ENCODE measurements at regions not wholly inside any gene's neighbourhood (a gene's known extent, or its start where the extent isn't known, plus 50 kb on each side); places are given as distances from the start of the nearest gene placed in this dataset.

GRCh38 chr12:107510211-107510610 lies 175.4 kb upstream of the PWP1 start:
- peaks cover 2% of the 10 kb centered on the region for H3K36me3 Mint-ChIP-seq
- H3K4me1 Mint-ChIP-seq: peaks cover 14 to 32% (median 18%) of the 10 kb centered on the region in 3 donors
- peaks cover 0 to 4% of the 10 kb centered on the region in 2 experiments for H3K27me3 ChIP-seq (replicated peaks in 1 of 2; ENCODE audit: control insufficient read depth in 2 of 2, extremely low read depth in 1 of 2, insufficient read depth in 2 of 2, low read length in 1 of 2)
- ChIA-PET POLR2A (no interaction called here), CTCF (interaction anchor here in 1 of 2 donors (0.7 kb wide), 1 partner anchor 28 kb away, joined by 3 read pairs; no protein-coding TSS in a partner anchor)
- H3K9me3 ChIP-seq: no peaks in the 10 kb centered on the region
- no peak for ATAC-seq (replicated peaks in 1 of 4)
- no peaks in the 10 kb centered on the region for H3K9me3 Mint-ChIP-seq
- no peak for DNase-seq
- no peak overlapping the region for H3K4me3 Mint-ChIP-seq
- H3K4me3 ChIP-seq (ENCODE audit: control insufficient read depth in 1 of 2, extremely low read depth in 1 of 2, low read length in 1 of 2): no peak overlapping the region
- H3K4me1 ChIP-seq (ENCODE audit: control insufficient read depth in 1 of 2, extremely low read depth in 1 of 2, insufficient read depth in 2 of 2, low read length in 2 of 2): no peaks in the 10 kb centered on the region
- no peaks in the 10 kb centered on the region for H3K27me3 Mint-ChIP-seq
- H3K27ac ChIP-seq (ENCODE audit: low read length): no peak overlapping the region
- no peak overlapping the region for H3K27ac Mint-ChIP-seq
- no peaks in the 10 kb centered on the region for H3K36me3 ChIP-seq (ENCODE audit: control insufficient read depth in 2 of 2, extremely low read depth in 1 of 2, insufficient read depth in 1 of 2, low read length in 1 of 2)
- WGBS (ENCODE audit: insufficient coverage): 57% methylated on average over 1 of the region's 2 CpGs

- Histone ChIP-seq H3K4me1 (ENCODE audit: control insufficient read depth in 1 of 2, extremely low read depth in 1 of 2, insufficient read depth in 2 of 2, low read length in 2 of 2) (peaks cover 0 to 2% of the 10 kb centered on the region in 2 experiments), H3K27me3 (replicated peaks in 1 of 2; ENCODE audit: control insufficient read depth in 2 of 2, extremely low read depth in 1 of 2, insufficient read depth in 2 of 2, low read length in 1 of 2) (peaks cover 0 to 4% of the 10 kb centered on the region in 2 experiments), H3K36me3 (ENCODE audit: control insufficient read depth in 2 of 2, extremely low read depth in 1 of 2, insufficient read depth in 1 of 2, low read length in 1 of 2) (no peaks in the 10 kb centered on the region), H3K27ac (ENCODE audit: low read length) (no peak overlapping the region), H3K9me3 (no peaks in the 10 kb centered on the region), H3K4me3 (ENCODE audit: control insufficient read depth in 1 of 2, extremely low read depth in 1 of 2, low read length in 1 of 2) (no peak overlapping the region)
- peaks cover 20 to 37% (median 23%) of the 10 kb centered on the region in 3 donors for H3K4me1 Mint-ChIP-seq
- H3K4me3 Mint-ChIP-seq: no peak overlapping the region
- H3K27me3 Mint-ChIP-seq: no peaks in the 10 kb centered on the region
- WGBS (ENCODE audit: insufficient coverage): no CpG with 5 or more reads among the region's 3 CpGs
- POLR2A ChIA-PET: no interaction called here
- H3K9me3 Mint-ChIP-seq: no peaks in the 10 kb centered on the region
- CTCF ChIA-PET: no interaction called here
- no peak for DNase-seq
- ATAC-seq (replicated peaks in 1 of 4): no peak
- no peak overlapping the region for H3K27ac Mint-ChIP-seq
- H3K36me3 Mint-ChIP-seq: peaks cover 4% of the 10 kb centered on the region
Observed at GRCh38 chr12:107511292-107511691, 174.3 kb upstream of the PWP1 start.

- Mint-ChIP-seq H3K27ac (no peak overlapping the region), H3K9me3 (no peaks in the 10 kb centered on the region), H3K36me3 (peaks cover 6% of the 10 kb centered on the region), H3K27me3 (no peaks in the 10 kb centered on the region), H3K4me1 (peaks cover 22 to 33% (median 23%) of the 10 kb centered on the region in 3 donors), H3K4me3 (no peak overlapping the region)
- ChIA-PET POLR2A (no interaction called here), CTCF (no interaction called here)
- no peak overlapping the region for H3K4me3 ChIP-seq (ENCODE audit: control insufficient read depth in 1 of 2, extremely low read depth in 1 of 2, low read length in 1 of 2)
- no peak overlapping the region for H3K27ac ChIP-seq (ENCODE audit: low read length)
- no peak for DNase-seq
- H3K9me3 ChIP-seq: no peaks in the 10 kb centered on the region
- WGBS (ENCODE audit: insufficient coverage): 87% methylated on average over 2 of the region's 3 CpGs
- no peak for ATAC-seq (replicated peaks in 1 of 4)
- peaks cover 0 to 2% of the 10 kb centered on the region in 2 experiments for H3K4me1 ChIP-seq (ENCODE audit: control insufficient read depth in 1 of 2, extremely low read depth in 1 of 2, insufficient read depth in 2 of 2, low read length in 2 of 2)
- peaks cover 0 to 4% of the 10 kb centered on the region in 2 experiments for H3K27me3 ChIP-seq (replicated peaks in 1 of 2; ENCODE audit: control insufficient read depth in 2 of 2, extremely low read depth in 1 of 2, insufficient read depth in 2 of 2, low read length in 1 of 2)
- no peaks in the 10 kb centered on the region for H3K36me3 ChIP-seq (ENCODE audit: control insufficient read depth in 2 of 2, extremely low read depth in 1 of 2, insufficient read depth in 1 of 2, low read length in 1 of 2)
Observed at GRCh38 chr12:107512391-107512790, 173.2 kb upstream of the PWP1 start.

GRCh38 chr12:107513184-107513583 lies 172.4 kb upstream of the PWP1 start:
- Mint-ChIP-seq H3K27ac (no peak overlapping the region), H3K27me3 (no peaks in the 10 kb centered on the region), H3K4me1 (peaks cover 22 to 33% (median 23%) of the 10 kb centered on the region in 3 donors), H3K4me3 (no peak overlapping the region), H3K9me3 (no peaks in the 10 kb centered on the region), H3K36me3 (peaks cover 11% of the 10 kb centered on the region)
- Histone ChIP-seq H3K9me3 (no peaks in the 10 kb centered on the region), H3K36me3 (ENCODE audit: control insufficient read depth in 2 of 2, extremely low read depth in 1 of 2, insufficient read depth in 1 of 2, low read length in 1 of 2) (no peaks in the 10 kb centered on the region), H3K27me3 (replicated peaks in 1 of 2; ENCODE audit: control insufficient read depth in 2 of 2, extremely low read depth in 1 of 2, insufficient read depth in 2 of 2, low read length in 1 of 2) (peaks cover 0 to 4% of the 10 kb centered on the region in 2 experiments), H3K4me3 (ENCODE audit: control insufficient read depth in 1 of 2, extremely low read depth in 1 of 2, low read length in 1 of 2) (no peak overlapping the region), H3K27ac (ENCODE audit: low read length) (no peak overlapping the region), H3K4me1 (ENCODE audit: control insufficient read depth in 1 of 2, extremely low read depth in 1 of 2, insufficient read depth in 2 of 2, low read length in 2 of 2) (peaks cover 0 to 2% of the 10 kb centered on the region in 2 experiments)
- ATAC-seq (replicated peaks in 1 of 4) (no peak), DNase-seq (no peak)
- ChIA-PET CTCF (no interaction called here), POLR2A (no interaction called here)
- WGBS (ENCODE audit: insufficient coverage): 71% methylated on average over 1 of the region's 5 CpGs

GRCh38 chr12:107513636-107514400 lies 171.8 kb upstream of the PWP1 start:
- no peaks in the 10 kb centered on the region for H3K9me3 Mint-ChIP-seq
- H3K4me3 ChIP-seq (ENCODE audit: control insufficient read depth in 1 of 2, extremely low read depth in 1 of 2, low read length in 1 of 2): no peak overlapping the region
- H3K36me3 Mint-ChIP-seq: peaks cover 13% of the 10 kb centered on the region
- H3K36me3 ChIP-seq (ENCODE audit: control insufficient read depth in 2 of 2, extremely low read depth in 1 of 2, insufficient read depth in 1 of 2, low read length in 1 of 2): no peaks in the 10 kb centered on the region
- H3K27me3 ChIP-seq (replicated peaks in 1 of 2; ENCODE audit: control insufficient read depth in 2 of 2, extremely low read depth in 1 of 2, insufficient read depth in 2 of 2, low read length in 1 of 2): peaks cover 0 to 4% of the 10 kb centered on the region in 2 experiments
- peaks cover 22 to 33% (median 23%) of the 10 kb centered on the region in 3 donors for H3K4me1 Mint-ChIP-seq
- ChIA-PET CTCF (no interaction called here), POLR2A (no interaction called here)
- peaks cover 0 to 2% of the 10 kb centered on the region in 2 experiments for H3K4me1 ChIP-seq (ENCODE audit: control insufficient read depth in 1 of 2, extremely low read depth in 1 of 2, insufficient read depth in 2 of 2, low read length in 2 of 2)
- H3K27ac ChIP-seq (ENCODE audit: low read length): no peak overlapping the region
- H3K4me3 Mint-ChIP-seq: no peak overlapping the region
- WGBS (ENCODE audit: insufficient coverage): no CpG with 5 or more reads among the region's 3 CpGs
- H3K9me3 ChIP-seq: no peaks in the 10 kb centered on the region
- ATAC-seq (replicated peaks in 1 of 4): no peak
- no peaks in the 10 kb centered on the region for H3K27me3 Mint-ChIP-seq
- peak overlapping the region in 1 of 2 donors; percentile 52 for H3K27ac Mint-ChIP-seq
- no peak for DNase-seq

- no peak overlapping the region for H3K4me3 ChIP-seq (ENCODE audit: control insufficient read depth in 1 of 2, extremely low read depth in 1 of 2, low read length in 1 of 2)
- Mint-ChIP-seq H3K27me3 (no peaks in the 10 kb centered on the region), H3K27ac (peak overlapping the region; percentile 4 to 32), H3K36me3 (peaks cover 22% of the 10 kb centered on the region), H3K9me3 (peaks cover 0 to 3% (median 0%) of the 10 kb centered on the region in 3 donors), H3K4me1 (peaks cover 22 to 33% (median 23%) of the 10 kb centered on the region in 3 donors), H3K4me3 (no peak overlapping the region)
- H3K27ac ChIP-seq (ENCODE audit: low read length): no peak overlapping the region
- POLR2A ChIA-PET: no interaction called here
- CTCF ChIA-PET: no interaction called here
- DNase-seq (no peak), ATAC-seq (replicated peaks in 1 of 4) (no peak)
- H3K27me3 ChIP-seq (replicated peaks in 1 of 2; ENCODE audit: control insufficient read depth in 2 of 2, extremely low read depth in 1 of 2, insufficient read depth in 2 of 2, low read length in 1 of 2): peaks cover 0 to 2% of the 10 kb centered on the region in 2 experiments
- H3K9me3 ChIP-seq: no peaks in the 10 kb centered on the region
- 100% methylated on average over 3 of the region's 7 CpGs for WGBS (ENCODE audit: insufficient coverage)
- no peaks in the 10 kb centered on the region for H3K36me3 ChIP-seq (ENCODE audit: control insufficient read depth in 2 of 2, extremely low read depth in 1 of 2, insufficient read depth in 1 of 2, low read length in 1 of 2)
- H3K4me1 ChIP-seq (ENCODE audit: control insufficient read depth in 1 of 2, extremely low read depth in 1 of 2, insufficient read depth in 2 of 2, low read length in 2 of 2): peaks cover 0 to 2% of the 10 kb centered on the region in 2 experiments
Observed at GRCh38 chr12:107514887-107515445, 170.6 kb upstream of the PWP1 start.

Measured in T-cell (primary cell).